ENCODE measurements at regions not wholly inside any gene's neighbourhood (a gene's known extent, or its start where the extent isn't known, plus 50 kb on each side); places are given as distances from the start of the nearest gene placed in this dataset.

DNA sequence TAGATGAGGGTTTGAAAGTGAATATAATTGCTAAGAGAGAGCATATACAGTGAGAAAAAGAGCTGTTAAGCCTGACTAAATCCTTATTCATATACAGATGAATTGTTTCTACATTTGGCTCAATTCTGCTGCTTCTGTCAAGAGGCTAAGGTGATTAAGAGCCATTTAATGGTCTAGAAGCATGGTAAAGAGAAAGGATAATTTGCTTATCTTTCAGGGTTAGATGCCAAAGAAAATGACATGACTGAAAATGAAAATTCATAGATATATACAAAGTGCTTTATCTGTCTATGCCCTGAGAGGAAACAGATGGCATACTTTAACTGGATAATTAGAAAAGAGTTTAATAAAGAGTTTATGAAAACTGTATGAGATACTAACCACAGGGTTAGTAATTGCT lies 834.9 kb downstream of the SLC6A15 start:
- TF ChIP-seq PPARA (CRISPR knock-in tag; IDR thresholded peaks at IDR 0.05; ENCODE audit: borderline replicate concordance), result no peak
- peak; percentile 94 for TF ChIP-seq RARB (CRISPR knock-in tag; IDR thresholded peaks at IDR 0.05)
- TF ChIP-seq ISL1 (CRISPR knock-in tag; IDR thresholded peaks at IDR 0.05), result peak; percentile 100
- peak; percentile 61; the same call in 1 of the 2 replicates for TF ChIP-seq ZFP3 (CRISPR knock-in tag; IDR thresholded peaks at IDR 0.05)
- no peak for TF ChIP-seq OSR1 (CRISPR knock-in tag; IDR thresholded peaks at IDR 0.05)
- TF ChIP-seq ZNF70 (CRISPR knock-in tag; IDR thresholded peaks at IDR 0.05), result peak; percentile 51; the same call in 1 of the 2 replicates
- TF ChIP-seq, protein P1, sequence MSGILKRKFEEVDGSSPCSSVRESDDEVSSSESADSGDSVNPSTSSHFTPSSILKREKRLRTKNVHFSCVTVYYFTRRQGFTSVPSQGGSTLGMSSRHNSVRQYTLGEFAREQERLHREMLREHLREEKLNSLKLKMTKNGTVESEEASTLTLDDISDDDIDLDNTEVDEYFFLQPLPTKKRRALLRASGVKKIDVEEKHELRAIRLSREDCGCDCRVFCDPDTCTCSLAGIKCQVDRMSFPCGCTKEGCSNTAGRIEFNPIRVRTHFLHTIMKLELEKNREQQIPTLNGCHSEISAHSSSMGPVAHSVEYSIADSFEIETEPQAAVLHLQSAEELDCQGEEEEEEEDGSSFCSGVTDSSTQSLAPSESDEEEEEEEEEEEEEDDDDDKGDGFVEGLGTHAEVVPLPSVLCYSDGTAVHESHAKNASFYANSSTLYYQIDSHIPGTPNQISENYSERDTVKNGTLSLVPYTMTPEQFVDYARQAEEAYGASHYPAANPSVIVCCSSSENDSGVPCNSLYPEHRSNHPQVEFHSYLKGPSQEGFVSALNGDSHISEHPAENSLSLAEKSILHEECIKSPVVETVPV (CRISPR knock-in tag; IDR thresholded peaks at IDR 0.05), result peak; percentile 97
- peak; percentile 84 for TF ChIP-seq ZNF565 (CRISPR knock-in tag; conservative IDR thresholded peaks at IDR 0.05; ENCODE audit: low read depth)
- TF ChIP-seq, protein P2, sequence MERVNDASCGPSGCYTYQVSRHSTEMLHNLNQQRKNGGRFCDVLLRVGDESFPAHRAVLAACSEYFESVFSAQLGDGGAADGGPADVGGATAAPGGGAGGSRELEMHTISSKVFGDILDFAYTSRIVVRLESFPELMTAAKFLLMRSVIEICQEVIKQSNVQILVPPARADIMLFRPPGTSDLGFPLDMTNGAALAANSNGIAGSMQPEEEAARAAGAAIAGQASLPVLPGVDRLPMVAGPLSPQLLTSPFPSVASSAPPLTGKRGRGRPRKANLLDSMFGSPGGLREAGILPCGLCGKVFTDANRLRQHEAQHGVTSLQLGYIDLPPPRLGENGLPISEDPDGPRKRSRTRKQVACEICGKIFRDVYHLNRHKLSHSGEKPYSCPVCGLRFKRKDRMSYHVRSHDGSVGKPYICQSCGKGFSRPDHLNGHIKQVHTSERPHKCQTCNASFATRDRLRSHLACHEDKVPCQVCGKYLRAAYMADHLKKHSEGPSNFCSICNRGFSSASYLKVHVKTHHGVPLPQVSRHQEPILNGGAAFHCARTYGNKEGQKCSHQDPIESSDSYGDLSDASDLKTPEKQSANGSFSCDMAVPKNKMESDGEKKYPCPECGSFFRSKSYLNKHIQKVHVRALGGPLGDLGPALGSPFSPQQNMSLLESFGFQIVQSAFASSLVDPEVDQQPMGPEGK (CRISPR knock-in tag; IDR thresholded peaks at IDR 0.05; ENCODE audit: borderline replicate concordance), result peak; percentile 97
- TF ChIP-seq GLIS3 (CRISPR knock-in tag; IDR thresholded peaks at IDR 0.05), result peak; percentile 97
- TF ChIP-seq, protein P3, sequence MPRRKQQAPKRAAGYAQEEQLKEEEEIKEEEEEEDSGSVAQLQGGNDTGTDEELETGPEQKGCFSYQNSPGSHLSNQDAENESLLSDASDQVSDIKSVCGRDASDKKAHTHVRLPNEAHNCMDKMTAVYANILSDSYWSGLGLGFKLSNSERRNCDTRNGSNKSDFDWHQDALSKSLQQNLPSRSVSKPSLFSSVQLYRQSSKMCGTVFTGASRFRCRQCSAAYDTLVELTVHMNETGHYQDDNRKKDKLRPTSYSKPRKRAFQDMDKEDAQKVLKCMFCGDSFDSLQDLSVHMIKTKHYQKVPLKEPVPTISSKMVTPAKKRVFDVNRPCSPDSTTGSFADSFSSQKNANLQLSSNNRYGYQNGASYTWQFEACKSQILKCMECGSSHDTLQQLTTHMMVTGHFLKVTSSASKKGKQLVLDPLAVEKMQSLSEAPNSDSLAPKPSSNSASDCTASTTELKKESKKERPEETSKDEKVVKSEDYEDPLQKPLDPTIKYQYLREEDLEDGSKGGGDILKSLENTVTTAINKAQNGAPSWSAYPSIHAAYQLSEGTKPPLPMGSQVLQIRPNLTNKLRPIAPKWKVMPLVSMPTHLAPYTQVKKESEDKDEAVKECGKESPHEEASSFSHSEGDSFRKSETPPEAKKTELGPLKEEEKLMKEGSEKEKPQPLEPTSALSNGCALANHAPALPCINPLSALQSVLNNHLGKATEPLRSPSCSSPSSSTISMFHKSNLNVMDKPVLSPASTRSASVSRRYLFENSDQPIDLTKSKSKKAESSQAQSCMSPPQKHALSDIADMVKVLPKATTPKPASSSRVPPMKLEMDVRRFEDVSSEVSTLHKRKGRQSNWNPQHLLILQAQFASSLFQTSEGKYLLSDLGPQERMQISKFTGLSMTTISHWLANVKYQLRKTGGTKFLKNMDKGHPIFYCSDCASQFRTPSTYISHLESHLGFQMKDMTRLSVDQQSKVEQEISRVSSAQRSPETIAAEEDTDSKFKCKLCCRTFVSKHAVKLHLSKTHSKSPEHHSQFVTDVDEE (CRISPR knock-in tag; IDR thresholded peaks at IDR 0.05), result peak; percentile 99
- TF ChIP-seq, protein P4, sequence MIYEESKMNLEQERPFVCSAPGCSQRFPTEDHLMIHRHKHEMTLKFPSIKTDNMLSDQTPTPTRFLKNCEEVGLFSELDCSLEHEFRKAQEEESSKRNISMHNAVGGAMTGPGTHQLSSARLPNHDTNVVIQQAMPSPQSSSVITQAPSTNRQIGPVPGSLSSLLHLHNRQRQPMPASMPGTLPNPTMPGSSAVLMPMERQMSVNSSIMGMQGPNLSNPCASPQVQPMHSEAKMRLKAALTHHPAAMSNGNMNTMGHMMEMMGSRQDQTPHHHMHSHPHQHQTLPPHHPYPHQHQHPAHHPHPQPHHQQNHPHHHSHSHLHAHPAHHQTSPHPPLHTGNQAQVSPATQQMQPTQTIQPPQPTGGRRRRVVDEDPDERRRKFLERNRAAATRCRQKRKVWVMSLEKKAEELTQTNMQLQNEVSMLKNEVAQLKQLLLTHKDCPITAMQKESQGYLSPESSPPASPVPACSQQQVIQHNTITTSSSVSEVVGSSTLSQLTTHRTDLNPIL (CRISPR knock-in tag; IDR thresholded peaks at IDR 0.05; ENCODE audit: low read depth), result peak; percentile 98
- TF ChIP-seq SNAI2 (CRISPR knock-in tag; IDR thresholded peaks at IDR 0.05), result peak; percentile 97
- peak; percentile 100 for TF ChIP-seq TCF4 (CRISPR knock-in tag; IDR thresholded peaks at IDR 0.05; ENCODE audit: borderline replicate concordance)
- TF ChIP-seq ZC3H10 (CRISPR knock-in tag; IDR thresholded peaks at IDR 0.05), result peak; percentile 98
- TF ChIP-seq BACH2 (CRISPR knock-in tag; IDR thresholded peaks at IDR 0.05; ENCODE audit: borderline replicate concordance), result peak; percentile 41; the same call in 1 of the 2 replicates
- peak; percentile 97 for TF ChIP-seq ESRRG (CRISPR knock-in tag; IDR thresholded peaks at IDR 0.05)
- peak; percentile 80 for TF ChIP-seq ARNTL (CRISPR knock-in tag; IDR thresholded peaks at IDR 0.05; ENCODE audit: borderline replicate concordance, low read depth)
- TF ChIP-seq, protein P5, sequence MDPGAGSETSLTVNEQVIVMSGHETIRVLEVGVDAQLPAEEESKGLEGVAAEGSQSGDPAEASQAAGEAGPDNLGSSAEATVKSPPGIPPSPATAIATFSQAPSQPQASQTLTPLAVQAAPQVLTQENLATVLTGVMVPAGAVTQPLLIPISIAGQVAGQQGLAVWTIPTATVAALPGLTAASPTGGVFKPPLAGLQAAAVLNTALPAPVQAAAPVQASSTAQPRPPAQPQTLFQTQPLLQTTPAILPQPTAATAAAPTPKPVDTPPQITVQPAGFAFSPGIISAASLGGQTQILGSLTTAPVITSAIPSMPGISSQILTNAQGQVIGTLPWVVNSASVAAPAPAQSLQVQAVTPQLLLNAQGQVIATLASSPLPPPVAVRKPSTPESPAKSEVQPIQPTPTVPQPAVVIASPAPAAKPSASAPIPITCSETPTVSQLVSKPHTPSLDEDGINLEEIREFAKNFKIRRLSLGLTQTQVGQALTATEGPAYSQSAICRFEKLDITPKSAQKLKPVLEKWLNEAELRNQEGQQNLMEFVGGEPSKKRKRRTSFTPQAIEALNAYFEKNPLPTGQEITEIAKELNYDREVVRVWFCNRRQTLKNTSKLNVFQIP (CRISPR knock-in tag; IDR thresholded peaks at IDR 0.05; ENCODE audit: borderline replicate concordance, low read depth), result peak; percentile 99; the same call in 1 of the 2 replicates
- peak; percentile 73 for TF ChIP-seq ZNF8 (CRISPR knock-in tag; IDR thresholded peaks at IDR 0.05)
- TF ChIP-seq ZFP30 (CRISPR knock-in tag; IDR thresholded peaks at IDR 0.05), result peak; percentile 68
- TF ChIP-seq CSDC2 (CRISPR knock-in tag; IDR thresholded peaks at IDR 0.05), result no peak
- TF ChIP-seq TOX (CRISPR knock-in tag; IDR thresholded peaks at IDR 0.05; ENCODE audit: borderline replicate concordance), result peak; percentile 96
- ATAC-seq, result peak; percentile 75

DNA sequence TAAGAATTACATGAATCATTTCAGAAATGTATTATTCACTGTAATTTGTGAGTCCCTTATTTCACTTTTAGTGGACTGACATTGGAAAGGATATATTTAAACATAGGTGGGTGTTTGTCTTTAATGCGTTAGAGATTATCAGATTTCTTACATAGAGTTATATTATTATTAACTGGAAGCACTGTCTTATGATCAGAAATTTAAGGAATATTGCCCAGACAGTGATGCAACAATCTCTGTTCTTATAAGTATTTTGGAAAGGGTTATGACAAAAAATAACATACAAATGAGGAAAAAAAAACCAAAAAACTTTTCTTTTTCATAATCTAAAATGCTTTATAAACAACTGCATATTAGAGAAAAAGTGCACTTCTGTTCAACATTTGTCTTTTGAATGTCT lies 836.6 kb downstream of the SLC6A15 start:
- ATAC-seq, result no peak
- TF ChIP-seq, protein P3 (CRISPR knock-in tag; IDR thresholded peaks at IDR 0.05), result no peak
- TF ChIP-seq ZNF565 (CRISPR knock-in tag; conservative IDR thresholded peaks at IDR 0.05; ENCODE audit: low read depth), result no peak
- TF ChIP-seq ZFP30 (CRISPR knock-in tag; IDR thresholded peaks at IDR 0.05), result no peak
- no peak for TF ChIP-seq TCF4 (CRISPR knock-in tag; IDR thresholded peaks at IDR 0.05; ENCODE audit: borderline replicate concordance)
- TF ChIP-seq, protein P2 (CRISPR knock-in tag; IDR thresholded peaks at IDR 0.05; ENCODE audit: borderline replicate concordance), result no peak
- no peak for TF ChIP-seq CSDC2 (CRISPR knock-in tag; IDR thresholded peaks at IDR 0.05)
- TF ChIP-seq OSR1 (CRISPR knock-in tag; IDR thresholded peaks at IDR 0.05), result no peak
- no peak for TF ChIP-seq ARNTL (CRISPR knock-in tag; IDR thresholded peaks at IDR 0.05; ENCODE audit: borderline replicate concordance, low read depth)
- no peak for TF ChIP-seq PPARA (CRISPR knock-in tag; IDR thresholded peaks at IDR 0.05; ENCODE audit: borderline replicate concordance)
- TF ChIP-seq, protein P1 (CRISPR knock-in tag; IDR thresholded peaks at IDR 0.05), result no peak
- TF ChIP-seq GLIS3 (CRISPR knock-in tag; IDR thresholded peaks at IDR 0.05), result no peak
- no peak for TF ChIP-seq BACH2 (CRISPR knock-in tag; IDR thresholded peaks at IDR 0.05; ENCODE audit: borderline replicate concordance)

All from SK-N-SH treated with all-trans-retinoic acid at 6 μM for 48 hours (cell line).